Gastrocnemius medialis (tissue), 4 donors: ENCODE measurements at regions not wholly inside any gene's neighbourhood (a gene's known extent, or its start where the extent isn't known, plus 50 kb on each side); places are given as distances from the start of the nearest gene placed in this dataset.

Source experiments
- ATAC-seq, 2 donors: fragments of 150-250 bp; one replicate each; pipeline ENCODE4 v1.9.1; 2016
- DNase-seq, 2 donors: peaks; one replicate each; pipeline ENCODE4 v3.0.0-alpha.2; 2019
- H3K27ac ChIP-seq, 4 donors: fragments of 200-600 bp; sonication (generic); 1 replicate in 1 of 4; 2 replicates in 3 of 4; pipeline ENCODE4 v1.5.1; 2016 to 2018; ENCODE audit warnings: mild to moderate bottlenecking in 2 of 4, moderate library complexity in 1 of 4
- H3K27me3 ChIP-seq, 3 donors: fragments of 200-600 bp; sonication (generic) in 2 of 3; 1 replicate in 1 of 3; 2 replicates in 2 of 3; pipeline versions ENCODE4 v1.5.1 to v1.6.0; 2016 to 2019; ENCODE audit warnings: mild to moderate bottlenecking in 1 of 3, moderate library complexity in 1 of 3
- H3K36me3 ChIP-seq, 2 donors: fragments of 200-600 bp; sonication (generic) in 1 of 2; one replicate each; pipeline ENCODE4 v1.5.1; 2017 to 2018
- H3K4me1 ChIP-seq, 2 donors: fragments of 200-600 bp; sonication (generic) in 1 of 2; one replicate each; pipeline ENCODE4 v1.5.1; 2016 to 2017; ENCODE audit warnings: mild to moderate bottlenecking in 2 of 2
- H3K4me3 ChIP-seq, 4 donors: fragments of 200-600 bp; sonication (generic) in 3 of 4; 1 replicate in 1 of 4; 2 replicates in 3 of 4; pipeline ENCODE4 v1.5.1; 2016 to 2019; ENCODE audit warnings: mild to moderate bottlenecking in 2 of 4
- H3K9me3 ChIP-seq, 3 donors: fragments of 200-600 bp; sonication (generic) in 2 of 3; 1 replicate in 1 of 3; 2 replicates in 2 of 3; pipeline ENCODE4 v1.5.1; 2016 to 2019
- CTCF ChIP-seq, 5 experiments: fragments of 450-650 bp in 3 of 5; fragments of 200-600 bp in 2 of 5; sonication (generic) in 2 of 5; IDR thresholded peaks in 4 of 5; conservative IDR thresholded peaks in 1 of 5; 1 replicate in 4 of 5; 2 replicates in 1 of 5; pipeline ENCODE4 v1.5.1; 2016 to 2019; ENCODE audit warnings: antibody characterized with exemption in 5 of 5, mild to moderate bottlenecking in 3 of 5, moderate library complexity in 3 of 5
- POLR2A ChIP-seq, 2 donors: fragments of 450-650 bp; IDR thresholded peaks; one replicate each; pipeline ENCODE4 v1.6.1; 2017; ENCODE audit warnings: antibody characterized with exemption in 2 of 2, mild to moderate bottlenecking in 2 of 2, moderate library complexity in 2 of 2
- in situ Hi-C, 4 donors: fragments of 200-750 bp; cut with MboI; loops; one replicate each; pipeline versions ENCODE4 v1.15.0 to v1.8.0; 2017; ENCODE audit warnings: low sequenced_read_pairs in 4 of 4
- intact Hi-C: fragments of 100-400 bp; cut with DNase I; formaldehyde crosslinking; loops from one replicate; pipeline ENCODE4 v1.15.1; 2023; ENCODE audit warnings: low total_unique reads

GRCh38 chr4:165627128-165627527 lies 245.9 kb upstream of the TLL1 start:
- H3K4me3 ChIP-seq = no peak overlapping the region
- TF ChIP-seq POLR2A (IDR thresholded peaks at IDR 0.05) (no peak), CTCF (IDR thresholded peaks at IDR 0.05 in 4 of 5, conservative IDR thresholded peaks at IDR 0.05 in 1 of 5) (no peak)
- H3K27me3 ChIP-seq = no peaks in the 10 kb centered on the region
- DNase-seq (no peak), ATAC-seq (no peak)
- no peaks in the 10 kb centered on the region for H3K36me3 ChIP-seq
- intact Hi-C loops = no loop called here
- in situ Hi-C loops = no loop called here
- H3K4me1 ChIP-seq = peaks cover 0 to 3% of the 10 kb centered on the region in 2 donors
- no peak overlapping the region for H3K27ac ChIP-seq
- H3K9me3 ChIP-seq = no peaks in the 10 kb centered on the region

DNA sequence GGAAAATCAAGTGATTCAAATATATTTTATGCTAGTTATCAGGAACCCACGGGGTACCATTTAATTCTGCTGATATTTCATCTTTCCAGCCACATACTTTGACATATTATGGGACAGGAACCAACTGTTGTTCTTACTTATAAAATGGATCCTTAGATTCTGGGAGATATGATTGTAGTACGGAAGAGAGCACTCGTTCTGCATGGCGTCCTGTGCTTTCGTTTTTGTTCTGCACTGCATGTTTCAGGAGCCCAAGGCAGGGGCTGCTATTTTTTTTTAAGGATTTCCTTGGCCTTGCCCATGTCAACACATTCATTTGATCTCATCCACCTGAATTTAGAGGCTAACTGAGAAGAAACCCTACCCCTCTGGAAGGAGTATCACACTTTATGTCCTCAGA lies 245.5 kb upstream of the TLL1 start:
- no peak overlapping the region for H3K27ac ChIP-seq
- H3K27me3 ChIP-seq = no peaks in the 10 kb centered on the region
- no peak for TF ChIP-seq CTCF (IDR thresholded peaks at IDR 0.05 in 4 of 5, conservative IDR thresholded peaks at IDR 0.05 in 1 of 5)
- no peak for TF ChIP-seq POLR2A (IDR thresholded peaks at IDR 0.05)
- peaks cover 0 to 3% of the 10 kb centered on the region in 2 donors for H3K4me1 ChIP-seq
- H3K9me3 ChIP-seq = no peaks in the 10 kb centered on the region
- H3K36me3 ChIP-seq = no peaks in the 10 kb centered on the region
- no peak for ATAC-seq
- in situ Hi-C loops = no loop called here
- intact Hi-C loops = no loop called here
- H3K4me3 ChIP-seq = no peak overlapping the region
- DNase-seq = no peak

GRCh38 chr4:165628572-165628971 lies 244.5 kb upstream of the TLL1 start:
- no peak overlapping the region for H3K4me3 ChIP-seq
- H3K27ac ChIP-seq = no peak overlapping the region
- TF ChIP-seq CTCF (IDR thresholded peaks at IDR 0.05 in 4 of 5, conservative IDR thresholded peaks at IDR 0.05 in 1 of 5) (no peak), POLR2A (IDR thresholded peaks at IDR 0.05) (no peak)
- H3K9me3 ChIP-seq = no peaks in the 10 kb centered on the region
- DNase-seq (no peak), ATAC-seq (peak in 1 of 2 donors; percentile 34)
- in situ Hi-C loops = no loop called here
- peaks cover 0 to 3% of the 10 kb centered on the region in 2 donors for H3K4me1 ChIP-seq
- H3K36me3 ChIP-seq = no peaks in the 10 kb centered on the region
- intact Hi-C loops = no loop called here
- H3K27me3 ChIP-seq = no peaks in the 10 kb centered on the region

GRCh38 chr4:165630671-165631070 lies 242.4 kb upstream of the TLL1 start:
- intact Hi-C loops = no loop called here
- peak in 1 of 2 donors; percentile 4 for ATAC-seq
- H3K27ac ChIP-seq = peak overlapping the region in 3 of 4 donors; percentile 13 to 82 (median 57)

More at GRCh38 chr4:165630671-165631070, 242.4 kb upstream of the TLL1 start:
- Histone ChIP-seq H3K4me1 (peaks cover 0 to 3% of the 10 kb centered on the region in 2 donors), H3K4me3 (no peak overlapping the region), H3K27me3 (no peaks in the 10 kb centered on the region), H3K36me3 (no peaks in the 10 kb centered on the region), H3K9me3 (no peaks in the 10 kb centered on the region)
- no peak for DNase-seq
- no peak for TF ChIP-seq CTCF (IDR thresholded peaks at IDR 0.05 in 4 of 5, conservative IDR thresholded peaks at IDR 0.05 in 1 of 5)
- TF ChIP-seq POLR2A (IDR thresholded peaks at IDR 0.05) = no peak
- in situ Hi-C loops = no loop called here
